Endothelial cell (in vitro differentiated cells): ENCODE measurements at regions not wholly inside any gene's neighbourhood (a gene's known extent, or its start where the extent isn't known, plus 50 kb on each side); places are given as distances from the start of the nearest gene placed in this dataset.

Source experiments
- DNase-seq: peaks from one replicate; pipeline ENCODE4 v3.0.0; 2021; ENCODE audit warnings: low spot score
- H3K27ac Mint-ChIP-seq: one replicate; pipeline ENCODE4 v1.8.0; 2021; ENCODE audit warnings: mixed read lengths, inconsistent platforms; ENCODE audit not compliant: unreplicated experiment
- H3K27me3 Mint-ChIP-seq: one replicate; pipeline ENCODE4 v1.8.0; 2021; ENCODE audit warnings: mild to moderate bottlenecking, moderate library complexity, mixed read lengths, inconsistent platforms; ENCODE audit not compliant: unreplicated experiment
- H3K36me3 Mint-ChIP-seq: one replicate; pipeline ENCODE4 v1.8.0; 2021; ENCODE audit warnings: mild to moderate bottlenecking, low read depth, mixed read lengths, inconsistent platforms; ENCODE audit not compliant: unreplicated experiment
- H3K4me1 Mint-ChIP-seq: one replicate; pipeline ENCODE4 v1.8.0; 2021; ENCODE audit warnings: mild to moderate bottlenecking, mixed read lengths, inconsistent platforms; ENCODE audit not compliant: unreplicated experiment
- H3K4me3 Mint-ChIP-seq: one replicate; pipeline ENCODE4 v1.8.0; 2021; ENCODE audit warnings: mild to moderate bottlenecking, mixed read lengths, inconsistent platforms; ENCODE audit not compliant: unreplicated experiment
- H3K9me3 Mint-ChIP-seq: one replicate; pipeline ENCODE4 v1.8.0; 2021; ENCODE audit warnings: mixed read lengths, inconsistent platforms; ENCODE audit not compliant: unreplicated experiment
- CTCF ChIP-seq: fragments of 200-600 bp; sonication (generic); IDR thresholded peaks from one replicate; pipeline ENCODE4 v1.5.0; 2021; ENCODE audit warnings: antibody characterized with exemption; ENCODE audit not compliant: unreplicated experiment

- H3K27ac Mint-ChIP-seq, result no peak overlapping the region
- no peaks in the 10 kb centered on the region for H3K27me3 Mint-ChIP-seq
- no peaks in the 10 kb centered on the region for H3K9me3 Mint-ChIP-seq
- no peak for TF ChIP-seq CTCF
- no peaks in the 10 kb centered on the region for H3K4me1 Mint-ChIP-seq
- no peak overlapping the region for H3K4me3 Mint-ChIP-seq
- H3K36me3 Mint-ChIP-seq, result no peaks in the 10 kb centered on the region
- DNase-seq, result no peak
These were observed 244.0 kb upstream of the HS6ST1 start for GRCh38 chr2:128562471-128563347.

DNA sequence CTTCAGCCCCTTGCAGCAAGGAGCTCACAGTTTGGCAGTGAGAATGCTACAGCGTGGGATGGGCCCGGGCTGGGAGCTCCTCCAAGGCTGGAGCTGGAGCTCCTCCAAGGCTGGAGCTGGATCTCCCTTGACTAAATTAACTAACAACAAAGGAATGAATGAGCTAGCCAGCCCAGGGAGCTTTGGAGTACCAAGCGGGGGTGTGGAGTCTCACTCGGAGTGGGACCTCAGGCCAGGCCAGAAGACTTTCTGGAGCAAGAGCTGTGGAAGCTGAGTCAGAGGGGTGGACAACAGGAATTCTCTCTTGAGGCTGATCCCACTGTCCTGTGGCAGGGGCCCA lies 244.7 kb upstream of the HS6ST1 start:
- no peak overlapping the region for H3K4me3 Mint-ChIP-seq
- TF ChIP-seq CTCF, result no peak
- H3K27me3 Mint-ChIP-seq, result peaks cover under 1% of the 10 kb centered on the region
- no peaks in the 10 kb centered on the region for H3K4me1 Mint-ChIP-seq
- no peak overlapping the region for H3K27ac Mint-ChIP-seq
- no peaks in the 10 kb centered on the region for H3K36me3 Mint-ChIP-seq
- no peaks in the 10 kb centered on the region for H3K9me3 Mint-ChIP-seq
- DNase-seq, result no peak

GRCh38 chr2:128564131-128564530 lies 245.5 kb upstream of the HS6ST1 start:
- H3K36me3 Mint-ChIP-seq, result no peaks in the 10 kb centered on the region
- no peaks in the 10 kb centered on the region for H3K9me3 Mint-ChIP-seq
- H3K27me3 Mint-ChIP-seq, result peaks cover 1% of the 10 kb centered on the region
- no peak overlapping the region for H3K4me3 Mint-ChIP-seq
- no peaks in the 10 kb centered on the region for H3K4me1 Mint-ChIP-seq
- TF ChIP-seq CTCF, result no peak
- H3K27ac Mint-ChIP-seq, result no peak overlapping the region
- no peak for DNase-seq

DNA sequence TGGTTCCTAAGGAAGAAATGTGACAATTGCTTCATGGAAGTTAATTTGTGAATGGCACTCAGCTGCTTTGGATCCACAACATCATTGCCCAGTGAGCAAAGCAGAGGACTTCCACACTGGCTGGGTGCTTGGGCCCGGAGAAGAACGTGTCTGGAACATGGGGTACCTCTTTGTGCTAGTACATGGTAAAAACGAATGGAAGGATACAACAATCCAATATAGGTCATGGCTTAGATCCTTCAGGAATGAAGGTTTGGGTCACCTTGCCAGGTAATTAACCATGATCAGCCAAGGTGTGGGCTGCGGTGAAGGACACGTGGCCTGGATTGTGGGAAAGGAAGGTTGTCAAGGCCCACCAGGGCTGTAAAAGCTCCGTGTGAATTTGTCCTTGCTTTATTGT lies 245.9 kb upstream of the HS6ST1 start:
- no peak overlapping the region for H3K27ac Mint-ChIP-seq

More for the DNA sequence above, 245.9 kb upstream of the HS6ST1 start:
- no peak for TF ChIP-seq CTCF
- no peaks in the 10 kb centered on the region for H3K36me3 Mint-ChIP-seq
- no peaks in the 10 kb centered on the region for H3K9me3 Mint-ChIP-seq
- DNase-seq, result no peak
- H3K27me3 Mint-ChIP-seq, result peaks cover 1% of the 10 kb centered on the region
- no peak overlapping the region for H3K4me3 Mint-ChIP-seq
- no peaks in the 10 kb centered on the region for H3K4me1 Mint-ChIP-seq
